Uterus (tissue), 2 donors: ENCODE measurements at regions not wholly inside any gene's neighbourhood (a gene's known extent, or its start where the extent isn't known, plus 50 kb on each side); places are given as distances from the start of the nearest gene placed in this dataset.
"Not testable (repeated sequence)": the region's sequence is repeated elsewhere in the genome, so short reads cannot be mapped to it uniquely, and the experiment has no call there.

Experiments
- CTCF ChIP-seq, 4 experiments: fragments of 200-600 bp in 2 of 4; fragments of 450-650 bp in 2 of 4; sonication (generic) in 2 of 4; IDR thresholded peaks; one replicate each; pipeline ENCODE4 v1.5.1; 2016 to 2019; ENCODE audit warnings: antibody characterized with exemption in 4 of 4, mild to moderate bottlenecking in 2 of 4, moderate library complexity in 1 of 4
- POLR2A ChIP-seq, 2 donors: fragments of 450-650 bp; IDR thresholded peaks; one replicate each; pipeline ENCODE4 v1.6.1; 2016; ENCODE audit warnings: antibody characterized with exemption in 2 of 2, mild to moderate bottlenecking in 1 of 2, moderate library complexity in 1 of 2

GRCh38 chr9:42357604-42358373 is 174.3 kb downstream of the SPATA31A6 start:
- not testable (repeated sequence) for TF ChIP-seq CTCF, POLR2A (IDR thresholded peaks at IDR 0.05)
